GM21619 (cell line): ENCODE measurements at regions not wholly inside any gene's neighbourhood (a gene's known extent, or its start where the extent isn't known, plus 50 kb on each side); places are given as distances from the start of the nearest gene placed in this dataset.
"Not testable (repeated sequence)": the region's sequence is repeated elsewhere in the genome, so short reads cannot be mapped to it uniquely, and the experiment has no call there.

Source experiments
- ATAC-seq: cut with Tn5 transposase; IDR thresholded peaks from one replicate; pipeline ENCODE4 v1.9.1; 2021; ENCODE audit not compliant: unreplicated experiment

DNA sequence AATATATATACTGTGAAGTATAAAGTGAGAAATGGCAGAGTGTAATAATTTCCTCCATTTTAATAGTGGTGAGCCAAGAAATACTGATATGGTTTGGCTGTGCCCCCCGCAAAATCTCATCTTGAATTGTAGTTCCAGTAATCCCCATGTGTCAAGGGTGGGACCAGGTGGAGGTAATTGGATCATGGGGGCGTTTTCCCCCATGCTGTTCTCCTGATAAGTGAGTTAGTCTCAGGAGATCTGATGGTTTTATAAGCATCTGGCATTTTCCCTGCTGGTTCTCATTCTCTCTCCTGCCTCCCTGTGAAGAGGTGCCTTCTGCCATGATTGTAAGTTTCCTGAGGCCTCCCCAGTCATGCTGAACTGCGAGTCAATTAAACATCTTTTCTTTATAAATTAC, 881.1 kb downstream of the DTWD2 start:
- not testable (repeated sequence) for ATAC-seq

DNA sequence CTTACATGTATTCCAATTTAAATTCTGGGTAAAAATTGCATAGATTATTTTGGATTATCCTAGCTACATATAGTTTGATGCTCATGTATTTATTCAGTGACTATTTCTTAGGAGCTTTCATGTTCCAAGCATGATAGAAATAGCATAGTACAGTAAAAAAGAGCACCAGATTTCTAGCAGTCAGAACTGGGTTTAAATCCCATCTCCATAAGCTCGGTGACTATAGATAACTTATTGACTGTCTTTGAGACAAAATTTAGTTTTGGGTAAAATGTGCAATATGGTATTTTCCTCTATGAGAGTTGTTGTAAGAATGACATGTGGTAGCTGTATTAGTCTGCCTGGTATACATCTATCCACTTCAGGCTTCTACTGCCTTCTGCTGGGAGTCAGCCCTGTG, 889.6 kb downstream of the DTWD2 start:
- no peak for ATAC-seq

DNA sequence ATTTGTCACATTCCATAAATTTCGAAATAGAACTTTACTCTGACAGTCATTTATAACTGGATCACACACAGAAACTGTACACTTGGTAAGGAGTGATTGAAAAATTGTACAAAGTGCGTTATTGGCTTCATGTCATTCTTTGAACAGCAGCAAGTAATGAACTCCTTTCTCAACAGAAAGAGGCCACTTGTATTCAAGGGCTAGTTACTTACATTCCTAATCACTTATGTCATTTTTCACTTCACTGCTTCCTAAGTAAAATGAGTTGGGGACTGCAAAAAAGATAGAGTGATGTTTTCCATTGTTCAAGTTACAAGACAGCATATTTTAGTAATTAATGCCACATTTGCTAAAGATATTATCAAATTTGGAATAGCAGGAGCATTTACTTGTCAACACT, 893.2 kb downstream of the DTWD2 start:
- ATAC-seq, result no peak

DNA sequence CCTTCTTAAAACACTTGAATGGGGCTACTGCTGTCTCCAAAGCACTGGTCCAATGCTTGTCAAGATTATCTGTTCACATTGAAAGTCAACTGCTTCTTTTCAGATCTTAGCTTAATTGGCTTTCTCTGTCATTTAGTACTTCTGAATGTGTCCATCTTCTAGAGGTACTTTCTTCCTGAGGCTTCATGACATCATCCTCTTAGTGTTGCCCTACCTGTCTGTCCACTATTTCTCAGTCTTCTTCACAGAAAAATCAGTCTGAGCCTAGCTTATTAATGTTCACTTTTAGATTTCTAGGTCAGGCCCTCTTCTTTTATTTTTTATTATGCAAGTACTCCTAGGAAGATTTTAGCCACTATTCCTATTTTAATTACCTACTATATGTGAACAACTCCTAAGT, 899.9 kb downstream of the DTWD2 start:
- ATAC-seq, result no peak

DNA sequence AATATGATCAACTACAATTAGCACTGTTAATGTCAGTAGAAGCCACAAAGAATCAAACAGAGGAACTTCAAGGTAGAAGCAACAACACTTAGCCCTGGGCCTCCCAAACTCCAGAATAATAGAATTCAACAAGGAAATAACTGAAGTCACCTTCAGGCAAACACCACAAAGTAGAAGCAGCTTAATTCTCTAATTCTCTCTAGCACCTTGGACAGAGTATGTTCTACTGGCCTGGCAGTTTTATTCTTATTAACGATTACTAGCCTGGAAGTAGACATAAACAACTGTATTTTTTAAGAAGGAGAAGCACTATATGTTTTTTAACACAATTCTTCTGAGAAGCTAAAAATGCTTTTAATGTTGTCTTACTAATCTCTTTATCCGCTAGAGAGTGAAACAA, 911.9 kb downstream of the DTWD2 start:
- no peak for ATAC-seq

DNA sequence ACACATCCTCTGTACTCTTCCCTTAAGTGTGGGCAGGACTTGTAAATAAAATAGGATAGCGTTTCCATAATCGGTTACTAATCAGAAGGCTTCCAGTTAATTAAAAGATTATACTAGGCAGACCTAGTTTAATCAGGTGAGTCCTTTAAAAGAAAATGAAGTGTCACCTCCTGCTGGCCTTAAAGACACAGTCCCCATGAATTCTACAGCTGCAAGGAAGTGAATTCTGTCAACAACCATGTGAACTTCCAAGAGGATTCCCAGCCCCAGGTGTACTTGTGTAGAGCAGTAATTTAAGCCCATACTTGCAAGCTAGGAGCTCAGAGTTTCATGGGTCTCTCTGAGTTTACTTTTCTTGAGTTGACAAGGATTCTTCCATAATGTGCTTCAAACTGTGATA, 918.3 kb downstream of the DTWD2 start:
- ATAC-seq, result no peak

DNA sequence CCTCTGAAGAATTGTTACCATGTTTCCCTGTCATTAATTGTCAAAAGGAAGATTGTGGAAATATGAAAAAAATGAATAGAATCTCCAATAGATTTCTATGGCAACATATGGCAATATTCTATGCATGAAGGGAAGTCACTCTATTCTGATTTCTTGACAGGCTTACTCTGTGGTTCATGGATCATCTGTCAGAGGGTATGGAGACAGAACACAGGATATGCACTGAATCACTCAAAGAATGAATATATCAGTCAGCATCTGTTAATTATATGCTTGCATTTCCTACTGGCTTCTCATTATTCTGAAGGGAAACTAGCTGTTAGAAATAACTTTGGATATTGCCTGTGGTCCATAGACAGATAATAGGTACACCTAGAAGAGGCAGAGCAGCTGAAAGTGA, 918.9 kb downstream of the DTWD2 start:
- ATAC-seq, result no peak

DNA sequence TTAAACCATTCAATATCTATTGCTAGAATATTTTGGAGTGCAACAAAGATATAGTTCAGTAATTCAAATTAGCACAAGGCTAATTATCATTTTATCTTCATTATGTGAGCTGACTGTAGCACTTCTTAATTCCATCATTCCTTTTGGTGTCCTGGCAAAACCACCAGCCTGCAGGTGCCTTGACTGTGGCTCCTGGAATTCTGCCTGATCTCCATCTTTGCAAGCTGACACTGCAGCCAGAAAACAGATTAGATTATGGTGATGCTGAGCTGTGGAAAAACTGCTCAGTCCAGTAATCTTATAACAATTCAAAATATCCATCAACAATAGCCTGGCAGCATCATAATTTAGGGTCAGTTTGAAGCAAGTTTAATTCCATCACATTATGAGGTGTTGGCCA, 919.5 kb downstream of the DTWD2 start:
- ATAC-seq, result no peak

DNA sequence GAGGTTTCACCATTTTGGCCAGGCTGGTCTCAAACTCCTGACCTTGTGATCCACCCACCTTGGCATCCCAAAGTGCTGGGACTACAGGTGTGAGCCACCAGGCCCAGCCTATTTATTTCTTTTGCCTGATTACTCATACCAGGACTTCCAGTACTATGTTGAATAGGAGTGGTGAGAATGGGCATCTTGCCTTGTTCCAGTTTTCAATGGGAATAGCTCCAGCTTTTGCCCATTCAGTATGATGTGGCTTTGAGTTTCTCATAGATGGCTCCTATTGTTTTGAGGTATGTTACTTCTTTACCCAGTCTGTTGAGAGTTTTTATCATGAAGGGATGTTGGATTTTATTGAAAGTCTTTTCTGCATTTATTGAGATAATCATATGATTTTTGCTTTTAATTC, 924.5 kb downstream of the DTWD2 start:
- ATAC-seq, result not testable (repeated sequence)

DNA sequence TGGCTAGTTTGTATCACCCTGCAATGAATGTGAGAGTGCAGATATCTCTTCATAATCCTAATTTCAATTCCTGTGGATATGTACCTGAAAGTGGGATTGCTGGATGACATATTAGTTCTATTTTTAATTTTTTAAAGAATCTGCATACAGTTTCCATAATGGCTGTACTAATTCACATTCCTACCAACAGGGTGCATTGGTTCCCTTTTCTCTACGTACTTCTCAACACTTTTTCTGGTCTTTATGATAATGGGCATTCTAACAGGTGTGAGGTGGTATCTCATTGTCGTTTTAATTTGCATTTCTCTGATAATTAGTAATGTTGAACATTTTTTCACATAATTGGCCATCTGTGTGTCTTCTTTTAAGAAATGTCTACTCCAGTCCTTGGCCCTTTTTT, 927.5 kb downstream of the DTWD2 start:
- ATAC-seq, result no peak

DNA sequence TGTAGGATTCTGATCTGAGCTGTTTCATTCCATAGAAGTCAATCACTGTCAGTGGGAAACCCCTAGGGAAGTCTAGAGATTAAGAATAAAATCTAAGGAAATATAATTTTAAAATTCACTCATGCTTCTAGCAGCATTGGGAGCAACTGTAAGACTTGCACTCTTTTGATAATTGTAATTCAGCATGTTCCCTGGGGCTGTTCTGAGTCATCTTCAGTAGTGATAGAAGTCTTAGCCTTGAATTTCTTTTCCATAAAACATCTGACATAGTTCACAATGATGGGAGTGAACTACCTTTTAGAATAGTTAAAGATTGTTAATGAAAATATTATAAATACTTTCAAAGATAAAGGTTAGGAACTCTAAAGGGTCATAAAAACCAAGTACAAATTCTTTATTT, 935.8 kb downstream of the DTWD2 start:
- no peak for ATAC-seq

DNA sequence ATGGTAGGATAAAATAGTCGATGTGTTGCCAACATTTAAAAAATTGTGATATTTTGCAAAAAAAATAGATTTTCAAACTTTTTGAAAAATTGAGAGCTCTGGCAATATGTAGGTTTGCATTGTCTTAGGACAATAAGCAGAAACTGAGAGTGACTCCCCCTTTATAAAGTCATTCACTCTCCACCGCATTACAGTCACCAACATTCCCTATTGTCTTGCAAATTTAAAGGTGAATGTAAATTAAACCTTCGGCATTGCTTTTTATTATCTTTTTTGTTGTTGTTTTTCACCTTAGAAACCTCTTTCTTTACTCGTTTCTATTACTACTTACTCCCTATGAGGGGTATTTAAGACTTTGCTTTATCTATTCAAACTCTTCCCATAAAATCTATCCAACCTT, 944.2 kb downstream of the DTWD2 start:
- no peak for ATAC-seq

DNA sequence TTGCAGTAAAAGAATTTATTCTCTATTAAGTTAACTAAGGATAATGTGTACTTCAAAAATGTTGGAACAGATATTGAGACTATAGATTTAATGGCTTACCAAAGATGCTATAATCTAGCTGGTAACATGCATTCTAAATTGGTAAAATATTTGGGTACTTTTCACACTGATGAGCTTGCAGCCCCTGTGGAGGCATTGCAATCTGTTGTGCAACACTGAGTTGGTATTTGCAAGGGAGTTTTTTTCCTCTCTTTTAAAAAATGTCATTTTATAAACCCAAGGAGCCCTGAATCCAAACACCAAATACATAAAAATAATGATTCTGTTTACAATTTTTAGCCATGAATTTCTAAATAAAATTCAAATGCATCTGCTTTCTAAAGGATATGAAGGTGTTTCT, 944.8 kb downstream of the DTWD2 start:
- ATAC-seq, result no peak

DNA sequence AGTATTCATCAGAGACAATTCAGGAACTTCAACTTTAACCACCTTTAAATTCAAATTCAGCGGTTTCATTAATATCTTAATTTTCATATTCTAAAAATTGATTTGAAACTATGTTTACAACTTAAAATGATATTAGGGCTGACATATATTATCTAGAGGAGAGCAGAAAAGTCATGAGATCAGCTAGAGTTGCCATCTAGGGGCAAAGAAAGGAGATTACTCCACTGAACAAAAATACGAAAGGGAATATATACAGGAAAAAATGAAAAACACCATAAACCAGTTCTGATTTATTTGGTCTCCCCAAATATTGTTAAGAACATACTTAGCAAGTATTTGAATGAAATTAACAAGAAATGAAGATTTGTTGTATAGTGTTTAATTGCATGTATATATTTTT, 946.3 kb downstream of the DTWD2 start:
- no peak for ATAC-seq

DNA sequence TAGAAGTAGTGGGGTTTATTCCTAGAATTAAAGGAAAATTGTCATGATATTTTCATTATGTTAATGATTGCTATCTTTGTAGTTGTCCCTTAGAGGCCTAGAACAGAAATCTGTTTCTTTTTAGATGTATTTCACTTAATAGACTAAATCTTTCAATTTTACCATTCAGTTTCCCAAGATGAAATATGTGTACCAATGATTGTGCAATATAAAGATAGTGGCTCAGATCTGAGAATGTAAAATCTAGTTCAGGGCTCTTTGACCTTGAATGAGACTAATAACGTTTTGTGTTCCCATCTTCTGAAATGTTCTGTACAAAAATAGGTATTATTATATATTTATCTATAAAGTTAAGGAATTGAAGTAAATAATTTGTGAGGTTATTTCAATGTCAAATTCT, 947.9 kb downstream of the DTWD2 start:
- ATAC-seq, result no peak

DNA sequence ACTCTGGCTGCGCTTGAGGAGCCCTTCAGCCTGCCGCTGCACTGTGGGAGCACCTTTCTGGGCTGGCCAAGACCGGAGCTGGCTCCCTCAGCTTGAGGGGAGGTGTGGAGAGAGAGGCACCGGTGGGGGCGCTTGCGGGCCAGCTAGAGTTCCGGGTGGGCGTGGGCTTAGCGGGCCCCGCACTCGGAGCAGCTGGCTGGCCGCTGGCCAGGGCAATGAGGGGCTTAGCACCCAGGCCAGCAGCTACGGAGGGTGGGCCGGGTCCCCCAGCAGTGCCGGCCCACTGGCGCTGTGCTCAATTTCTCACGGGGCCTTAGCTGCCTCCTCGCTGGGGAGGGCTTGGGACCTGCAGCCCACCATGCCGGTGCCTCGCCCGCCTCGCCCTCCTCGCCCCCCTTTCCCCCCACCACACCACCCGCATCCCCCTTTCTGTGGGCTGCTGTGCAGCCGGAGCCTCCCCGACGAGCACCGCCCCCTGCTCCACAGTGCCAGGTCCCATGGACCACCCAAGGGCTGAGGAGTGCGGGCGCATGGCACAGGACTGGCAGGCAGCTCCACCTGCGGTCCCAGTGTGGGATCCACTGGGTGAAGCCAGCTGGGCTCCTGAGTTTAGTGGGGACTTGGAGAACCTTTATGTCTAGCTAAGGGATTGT, 954.5 kb downstream of the DTWD2 start:
- ATAC-seq, result no peak

DNA sequence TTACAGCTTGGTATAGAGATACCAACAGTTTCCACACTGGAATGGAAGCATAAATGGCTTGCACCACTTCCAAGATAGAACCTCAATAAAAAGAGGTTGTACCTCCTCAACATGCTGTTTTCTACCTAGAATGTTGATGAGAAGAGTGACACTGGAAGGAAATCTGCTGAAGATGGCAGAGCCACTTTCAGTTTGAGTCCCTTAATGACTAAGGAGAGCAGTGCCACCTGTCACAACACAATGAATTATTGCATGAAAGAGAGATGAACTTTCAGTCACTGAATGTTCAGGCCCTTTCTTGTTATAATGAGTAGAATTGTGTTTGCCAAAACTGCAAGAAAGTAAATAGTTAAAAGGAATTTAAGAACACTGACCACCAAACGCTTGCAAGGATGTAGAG, 958.5 kb downstream of the DTWD2 start:
- ATAC-seq, result no peak

DNA sequence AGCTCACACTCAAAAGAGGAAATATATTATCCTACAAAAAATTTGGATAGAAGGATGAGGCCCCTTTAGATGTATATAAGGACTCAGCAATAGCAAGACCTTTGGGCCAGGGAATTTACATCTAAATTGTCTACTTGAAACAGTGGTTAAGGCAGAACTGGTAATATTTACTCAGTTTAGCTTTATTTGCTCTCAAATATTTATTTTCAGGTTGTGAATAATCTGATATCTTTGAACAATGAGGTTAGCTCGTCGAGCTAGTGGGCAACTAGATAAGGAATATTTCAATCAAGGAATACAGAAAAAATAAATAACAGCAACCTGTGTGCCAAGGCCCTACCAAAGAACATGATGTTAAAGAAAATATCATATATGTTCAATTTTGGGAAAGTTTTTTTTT, 966.3 kb downstream of the DTWD2 start:
- ATAC-seq, result no peak

DNA sequence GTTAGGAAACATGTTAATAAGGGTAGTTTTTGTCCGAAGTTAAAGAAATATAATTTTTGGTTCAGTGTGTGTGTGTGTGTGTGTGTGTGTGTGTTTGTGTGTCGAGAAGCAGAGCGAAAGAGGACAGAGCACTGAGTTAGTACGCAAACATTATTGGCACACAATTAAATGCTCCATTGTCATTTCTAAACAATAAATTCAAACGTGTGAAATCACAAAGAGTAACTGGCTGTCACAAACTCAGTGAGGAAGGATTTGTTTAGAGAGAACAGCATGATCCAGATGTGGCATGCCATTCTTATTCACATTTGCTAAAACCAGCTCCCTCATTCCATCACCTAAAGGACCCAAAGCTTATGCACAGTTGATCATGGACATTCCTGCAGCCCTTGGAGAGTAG, 970.8 kb downstream of the DTWD2 start:
- ATAC-seq, result no peak

DNA sequence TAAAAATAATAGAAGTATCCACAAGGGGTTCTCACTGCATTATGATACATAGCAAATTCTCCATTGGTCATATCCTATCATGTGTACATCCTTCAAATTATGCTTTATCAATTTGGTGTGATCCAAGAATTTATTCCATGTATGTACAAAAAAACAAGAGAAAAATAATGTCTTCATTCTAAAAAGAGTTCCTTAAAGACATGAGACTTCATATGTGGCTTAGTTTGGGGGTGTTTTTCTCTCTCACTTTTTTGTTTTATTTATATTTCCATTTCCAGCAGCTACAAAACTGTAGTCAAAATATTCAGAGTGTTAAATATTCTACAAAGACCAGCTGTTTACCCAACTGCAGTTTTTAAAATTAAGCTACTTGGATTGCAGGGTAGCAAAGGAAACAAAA, 972.0 kb downstream of the DTWD2 start:
- ATAC-seq, result no peak

DNA sequence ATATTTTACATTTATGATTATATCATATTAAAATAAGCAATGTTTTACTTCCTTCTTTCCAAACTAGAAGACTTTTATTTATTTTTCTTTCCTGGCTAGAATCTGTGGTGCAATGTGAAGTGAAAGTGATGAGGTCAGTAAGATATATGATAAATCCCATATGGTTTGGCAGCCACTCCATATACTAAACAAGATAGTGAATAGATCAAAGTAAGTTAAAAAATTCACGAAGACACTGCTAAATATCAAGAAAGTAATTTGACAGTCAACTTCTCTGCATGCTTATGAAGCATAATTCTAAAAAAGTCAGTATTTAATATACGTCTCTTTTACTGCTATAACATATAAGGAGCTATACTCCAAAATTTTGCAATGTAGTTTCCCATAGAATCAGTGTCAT, 972.8 kb downstream of the DTWD2 start:
- no peak for ATAC-seq

DNA sequence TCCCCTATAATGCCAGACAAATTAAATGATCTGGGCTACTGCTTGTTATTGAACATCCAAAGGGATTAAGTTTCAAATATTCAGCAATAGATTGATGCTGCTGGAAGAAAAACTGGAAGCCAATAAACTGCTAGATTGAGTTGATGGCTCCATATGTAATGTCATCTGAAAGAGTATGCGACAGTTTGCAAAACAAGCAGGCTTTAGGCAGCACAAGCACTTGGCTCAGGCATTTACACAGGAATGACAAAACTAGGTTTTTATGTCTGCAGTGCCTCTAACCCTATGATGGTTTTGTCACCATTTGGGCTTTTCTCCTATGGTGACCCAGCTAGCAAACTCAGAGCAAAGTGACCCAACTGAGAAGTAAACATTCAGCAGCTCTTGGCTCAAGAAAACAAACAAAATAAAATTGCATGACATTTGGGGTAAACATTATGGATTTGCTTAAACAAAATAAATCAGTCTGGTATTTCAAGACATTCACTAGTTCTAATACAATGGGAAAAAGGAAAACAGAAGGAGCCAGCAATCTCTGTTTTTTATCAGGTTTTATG, 978.5 kb downstream of the DTWD2 start:
- no peak for ATAC-seq

DNA sequence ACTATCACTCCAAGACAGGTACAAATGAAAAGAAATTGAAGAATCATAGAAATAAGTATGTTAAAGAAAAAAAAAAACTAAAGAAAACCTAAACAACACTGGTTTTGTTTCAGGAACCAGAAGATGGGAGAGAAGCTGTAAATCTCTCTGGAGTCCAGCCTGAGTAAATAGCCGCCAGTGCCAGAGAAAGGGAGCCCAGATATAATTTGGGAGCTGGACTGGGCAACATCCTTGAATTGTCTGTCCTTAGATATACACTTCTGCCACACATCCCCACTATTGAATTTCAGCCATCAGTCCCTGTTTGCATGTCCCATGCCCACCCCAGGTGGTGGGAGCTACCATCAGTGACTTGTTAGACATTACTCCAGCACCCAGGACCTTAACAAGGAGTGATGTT, 979.6 kb downstream of the DTWD2 start:
- no peak for ATAC-seq
